Epithelial cell of esophagus (primary cell): ENCODE measurements at regions not wholly inside any gene's neighbourhood (a gene's known extent, or its start where the extent isn't known, plus 50 kb on each side); places are given as distances from the start of the nearest gene placed in this dataset.

Experiments
- DNase-seq: peaks from one replicate; pipeline ENCODE4 v3.0.0; 2010; ENCODE audit warnings: low read depth
- H3K4me3 ChIP-seq: 2 replicates; pipeline ENCODE4 v1.5.1; 2011; ENCODE audit warnings: mild to moderate bottlenecking, low read length, control low read depth
- TF ChIP-seq, protein P1 (sequence below): IDR thresholded peaks from 2 replicates; pipeline ENCODE4 v1.5.1; 2011; ENCODE audit warnings: low read depth, mild to moderate bottlenecking, low read length, control low read depth, inconsistent platforms; ENCODE audit not compliant: insufficient read depth; ENCODE audit errors: missing control alignments

DNA sequence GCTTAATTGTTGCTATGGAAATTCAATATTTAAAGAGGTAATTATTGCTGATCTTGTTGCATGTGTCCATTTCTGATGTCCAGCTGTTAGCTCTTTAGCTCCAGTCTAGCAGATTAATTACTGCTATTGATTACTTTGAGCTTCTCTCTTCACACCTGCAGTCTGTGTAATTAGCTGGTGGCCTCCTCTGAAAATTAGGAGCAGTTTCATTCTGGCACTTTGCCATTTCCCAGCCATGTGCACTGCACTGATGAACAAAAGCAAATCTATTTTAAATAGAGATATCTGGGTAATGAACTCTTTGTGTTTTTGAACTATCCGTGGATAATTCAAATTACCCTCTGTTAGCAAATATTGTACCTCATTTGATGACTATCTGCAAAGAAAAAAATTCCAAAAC is 275.9 kb downstream of the RNF144B start:
- H3K4me3 ChIP-seq = no peak overlapping the region
- TF ChIP-seq, protein P1, sequence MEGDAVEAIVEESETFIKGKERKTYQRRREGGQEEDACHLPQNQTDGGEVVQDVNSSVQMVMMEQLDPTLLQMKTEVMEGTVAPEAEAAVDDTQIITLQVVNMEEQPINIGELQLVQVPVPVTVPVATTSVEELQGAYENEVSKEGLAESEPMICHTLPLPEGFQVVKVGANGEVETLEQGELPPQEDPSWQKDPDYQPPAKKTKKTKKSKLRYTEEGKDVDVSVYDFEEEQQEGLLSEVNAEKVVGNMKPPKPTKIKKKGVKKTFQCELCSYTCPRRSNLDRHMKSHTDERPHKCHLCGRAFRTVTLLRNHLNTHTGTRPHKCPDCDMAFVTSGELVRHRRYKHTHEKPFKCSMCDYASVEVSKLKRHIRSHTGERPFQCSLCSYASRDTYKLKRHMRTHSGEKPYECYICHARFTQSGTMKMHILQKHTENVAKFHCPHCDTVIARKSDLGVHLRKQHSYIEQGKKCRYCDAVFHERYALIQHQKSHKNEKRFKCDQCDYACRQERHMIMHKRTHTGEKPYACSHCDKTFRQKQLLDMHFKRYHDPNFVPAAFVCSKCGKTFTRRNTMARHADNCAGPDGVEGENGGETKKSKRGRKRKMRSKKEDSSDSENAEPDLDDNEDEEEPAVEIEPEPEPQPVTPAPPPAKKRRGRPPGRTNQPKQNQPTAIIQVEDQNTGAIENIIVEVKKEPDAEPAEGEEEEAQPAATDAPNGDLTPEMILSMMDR = no peak
- no peak for DNase-seq

DNA sequence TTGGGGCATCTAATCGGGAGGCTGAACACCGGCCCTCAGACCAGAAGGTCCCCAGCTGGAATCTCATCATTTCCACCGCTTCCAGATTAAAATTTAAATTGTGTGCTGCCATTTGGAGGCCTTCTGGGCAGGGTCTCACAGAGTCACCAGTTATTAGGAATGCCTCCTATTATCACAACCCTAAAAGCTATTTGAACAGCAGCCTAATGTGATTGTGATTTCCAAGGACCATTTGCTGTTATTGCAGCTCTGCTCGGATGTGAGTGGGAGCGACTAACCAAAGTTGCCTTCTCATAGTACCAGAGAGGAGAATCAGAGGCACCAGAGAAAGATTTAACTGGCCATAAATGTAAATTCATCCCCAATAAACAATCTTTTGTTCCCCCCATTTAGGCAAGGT is 277.3 kb downstream of the RNF144B start:
- TF ChIP-seq, protein P1 = no peak
- no peak for DNase-seq
- no peak overlapping the region for H3K4me3 ChIP-seq

DNA sequence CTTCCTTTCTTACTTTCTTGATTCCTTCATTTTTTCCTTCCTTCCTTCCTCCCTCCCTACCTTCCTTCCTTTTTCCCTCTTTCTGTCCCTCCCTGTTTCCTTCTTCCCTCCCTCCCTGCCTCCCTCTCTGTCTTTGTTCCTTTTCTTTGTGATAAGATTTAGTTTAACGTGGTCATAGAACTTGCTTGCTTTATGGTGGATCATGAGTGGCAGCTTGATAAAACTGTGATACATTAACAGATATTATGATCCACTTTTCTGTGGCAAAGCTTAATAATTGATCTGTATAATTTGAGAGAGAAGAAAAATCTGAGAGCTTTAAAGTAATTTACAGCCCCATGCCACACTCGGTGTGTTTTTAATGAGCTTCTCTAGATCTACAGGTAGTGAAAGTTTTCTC is 280.5 kb downstream of the RNF144B start:
- H3K4me3 ChIP-seq = no peak overlapping the region
- TF ChIP-seq, protein P1 = no peak
- DNase-seq = no peak

DNA sequence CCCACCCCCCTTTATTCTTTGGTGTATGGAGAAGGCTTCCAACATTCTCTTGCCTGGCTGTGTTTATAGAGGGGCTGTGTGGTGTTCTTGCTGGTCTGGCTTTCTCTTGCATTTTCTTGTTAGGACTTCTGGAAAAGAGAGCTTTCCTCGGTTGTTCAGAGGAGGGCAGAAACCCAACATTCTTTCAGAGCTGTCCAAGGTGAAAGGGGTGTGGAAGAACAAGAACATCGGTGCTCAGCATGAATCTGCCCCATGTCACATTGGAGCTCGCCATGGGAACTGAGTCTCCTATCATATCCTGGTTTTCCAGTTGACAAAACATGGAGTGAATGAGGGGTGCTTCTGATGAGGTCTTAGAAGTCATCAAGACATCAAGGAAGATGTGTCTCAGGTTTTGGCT is 281.8 kb downstream of the RNF144B start:
- TF ChIP-seq, protein P1 = no peak
- no peak overlapping the region for H3K4me3 ChIP-seq
- no peak for DNase-seq

DNA sequence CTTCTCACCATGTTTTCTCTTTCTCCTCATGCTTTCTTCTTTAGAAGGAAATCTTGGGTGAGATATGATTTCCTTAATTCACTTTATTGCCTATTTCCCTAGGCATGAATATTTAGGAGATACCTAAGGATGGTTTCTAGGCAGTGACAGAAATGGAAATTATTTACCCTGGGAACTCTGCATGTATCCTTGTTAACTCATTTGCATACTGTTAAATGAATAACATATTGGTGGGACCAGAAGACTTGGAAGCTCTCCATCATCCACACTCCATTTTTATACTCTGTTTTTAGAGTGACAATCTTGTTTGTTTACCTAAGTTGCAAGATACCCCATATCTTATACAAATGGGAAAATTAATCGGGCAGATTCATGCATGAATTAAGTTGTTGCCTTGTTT is 285.7 kb downstream of the RNF144B start:
- H3K4me3 ChIP-seq = no peak overlapping the region
- DNase-seq = no peak

DNA sequence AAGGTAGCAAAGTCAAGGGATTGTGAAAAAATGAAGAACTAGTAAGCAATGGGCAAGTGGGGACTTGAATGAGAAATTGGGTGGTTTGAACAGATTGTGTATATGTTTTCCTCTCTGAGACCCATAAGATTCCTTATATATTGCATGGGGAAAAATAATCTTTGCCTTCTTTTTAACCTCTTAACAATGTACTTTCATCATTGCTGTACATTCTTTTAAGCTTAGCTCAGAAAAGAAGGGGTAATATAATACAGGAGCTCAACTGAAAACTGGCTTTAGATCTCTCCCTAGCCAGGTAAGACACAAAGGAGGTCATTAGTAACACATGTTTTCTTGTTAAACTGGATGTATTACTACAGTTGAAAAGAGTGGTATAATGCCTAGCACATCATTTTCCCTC is 287.2 kb downstream of the RNF144B start:
- peak; percentile 39 for DNase-seq
- H3K4me3 ChIP-seq = no peak overlapping the region
- TF ChIP-seq, protein P1 = no peak

More for the DNA sequence above, 285.7 kb downstream of the RNF144B start:
- TF ChIP-seq, protein P1 = no peak

DNA sequence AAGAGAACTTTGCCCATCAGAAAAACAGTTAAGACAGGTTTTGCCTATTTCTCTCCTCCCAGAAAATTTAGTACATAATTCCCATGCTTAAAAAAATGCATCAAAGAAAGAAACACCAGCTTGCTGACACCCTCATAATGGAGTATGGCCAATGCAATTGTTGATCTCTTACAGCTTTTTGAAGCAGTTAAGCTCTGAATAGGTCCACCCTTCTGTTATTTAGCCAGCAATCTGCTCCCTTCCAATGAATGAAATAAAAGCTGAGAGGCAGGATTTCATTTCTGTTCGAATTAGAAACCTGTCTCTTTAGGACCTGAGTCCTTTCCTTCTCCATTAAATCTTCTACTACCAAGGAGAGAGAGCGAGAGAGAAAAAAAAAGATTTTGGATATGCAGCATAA is 288.7 kb downstream of the RNF144B start:
- H3K4me3 ChIP-seq = no peak overlapping the region
- no peak for DNase-seq
- TF ChIP-seq, protein P1 = no peak
